ENCODE measurements at regions not wholly inside any gene's neighbourhood (a gene's known extent, or its start where the extent isn't known, plus 50 kb on each side); places are given as distances from the start of the nearest gene placed in this dataset.

DNA sequence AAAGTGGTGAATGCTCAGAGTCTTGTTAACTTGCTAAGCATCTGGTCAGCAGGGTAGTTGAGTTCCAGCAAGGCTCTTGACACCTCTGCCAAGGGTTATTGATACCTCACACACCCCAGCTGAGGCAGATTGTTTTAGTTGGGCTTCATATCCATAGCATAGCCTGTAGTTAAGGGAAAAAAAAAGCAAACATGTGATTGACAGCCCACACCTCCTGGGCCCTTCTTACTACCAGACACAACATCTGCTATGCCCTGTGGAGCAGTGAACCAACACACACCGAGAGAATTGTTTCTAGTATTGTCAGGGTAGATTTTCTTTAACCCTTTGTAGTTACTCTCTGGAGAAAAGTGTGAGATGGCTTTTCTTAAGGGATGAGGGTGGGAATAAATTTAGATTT is 697.0 kb upstream of the POU3F2 start:
- no peak overlapping the region for H3K27ac ChIP-seq
- TF ChIP-seq, protein P1, sequence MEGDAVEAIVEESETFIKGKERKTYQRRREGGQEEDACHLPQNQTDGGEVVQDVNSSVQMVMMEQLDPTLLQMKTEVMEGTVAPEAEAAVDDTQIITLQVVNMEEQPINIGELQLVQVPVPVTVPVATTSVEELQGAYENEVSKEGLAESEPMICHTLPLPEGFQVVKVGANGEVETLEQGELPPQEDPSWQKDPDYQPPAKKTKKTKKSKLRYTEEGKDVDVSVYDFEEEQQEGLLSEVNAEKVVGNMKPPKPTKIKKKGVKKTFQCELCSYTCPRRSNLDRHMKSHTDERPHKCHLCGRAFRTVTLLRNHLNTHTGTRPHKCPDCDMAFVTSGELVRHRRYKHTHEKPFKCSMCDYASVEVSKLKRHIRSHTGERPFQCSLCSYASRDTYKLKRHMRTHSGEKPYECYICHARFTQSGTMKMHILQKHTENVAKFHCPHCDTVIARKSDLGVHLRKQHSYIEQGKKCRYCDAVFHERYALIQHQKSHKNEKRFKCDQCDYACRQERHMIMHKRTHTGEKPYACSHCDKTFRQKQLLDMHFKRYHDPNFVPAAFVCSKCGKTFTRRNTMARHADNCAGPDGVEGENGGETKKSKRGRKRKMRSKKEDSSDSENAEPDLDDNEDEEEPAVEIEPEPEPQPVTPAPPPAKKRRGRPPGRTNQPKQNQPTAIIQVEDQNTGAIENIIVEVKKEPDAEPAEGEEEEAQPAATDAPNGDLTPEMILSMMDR (conservative IDR thresholded peaks at IDR 0.05), result no peak

- no peak overlapping the region for H3K27ac ChIP-seq
- TF ChIP-seq, protein P1 (conservative IDR thresholded peaks at IDR 0.05), result no peak
Measured at GRCh38 chr6:98142839-98143238, 691.5 kb upstream of the POU3F2 start.

DNA sequence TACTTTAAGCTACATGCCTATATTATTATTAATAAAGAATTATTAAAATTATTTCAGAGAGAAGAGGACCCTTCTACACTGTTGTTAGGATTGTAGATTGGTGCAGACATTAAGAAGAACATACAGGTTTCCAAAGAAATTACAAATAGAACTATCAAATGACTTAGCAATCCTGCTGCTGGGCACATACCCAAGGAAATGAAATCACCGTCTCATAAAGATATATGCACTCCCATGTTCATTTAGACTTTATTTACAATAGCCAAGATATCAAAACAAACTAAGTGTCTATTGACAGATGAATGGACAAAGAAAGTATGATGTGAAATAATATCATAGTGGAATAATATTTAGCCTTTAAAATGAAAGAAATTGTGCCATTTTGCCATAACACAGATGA is 687.7 kb upstream of the POU3F2 start:
- TF ChIP-seq, protein P1 (conservative IDR thresholded peaks at IDR 0.05), result no peak
- no peak overlapping the region for H3K27ac ChIP-seq

- TF ChIP-seq, protein P1 (conservative IDR thresholded peaks at IDR 0.05), result no peak
- H3K27ac ChIP-seq, result no peak overlapping the region
Measured at GRCh38 chr6:98156580-98156979, 677.8 kb upstream of the POU3F2 start.

- H3K27ac ChIP-seq, result no peak overlapping the region
- TF ChIP-seq, protein P1 (conservative IDR thresholded peaks at IDR 0.05), result no peak
Measured at GRCh38 chr6:98179606-98180005, 654.8 kb upstream of the POU3F2 start.

DNA sequence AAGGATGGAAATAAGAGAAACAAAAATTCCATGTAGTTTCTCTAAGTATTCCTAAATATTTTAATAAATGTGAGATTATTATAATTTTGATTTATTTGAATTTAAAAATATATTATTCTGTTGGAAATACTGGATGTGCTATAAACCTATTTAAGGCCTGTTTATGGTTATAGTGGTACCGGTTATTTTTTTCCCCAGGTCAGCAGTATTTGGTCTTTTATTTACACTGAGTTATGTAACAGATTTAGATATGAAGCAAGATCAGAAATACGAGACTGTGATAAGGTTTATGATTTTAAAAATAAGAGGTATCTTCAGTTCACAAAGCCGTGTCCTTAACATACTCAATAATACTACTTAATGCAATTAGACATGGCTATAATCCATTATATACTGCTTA is 634.3 kb upstream of the POU3F2 start:
- TF ChIP-seq, protein P1 (conservative IDR thresholded peaks at IDR 0.05), result no peak
- H3K27ac ChIP-seq, result no peak overlapping the region

DNA sequence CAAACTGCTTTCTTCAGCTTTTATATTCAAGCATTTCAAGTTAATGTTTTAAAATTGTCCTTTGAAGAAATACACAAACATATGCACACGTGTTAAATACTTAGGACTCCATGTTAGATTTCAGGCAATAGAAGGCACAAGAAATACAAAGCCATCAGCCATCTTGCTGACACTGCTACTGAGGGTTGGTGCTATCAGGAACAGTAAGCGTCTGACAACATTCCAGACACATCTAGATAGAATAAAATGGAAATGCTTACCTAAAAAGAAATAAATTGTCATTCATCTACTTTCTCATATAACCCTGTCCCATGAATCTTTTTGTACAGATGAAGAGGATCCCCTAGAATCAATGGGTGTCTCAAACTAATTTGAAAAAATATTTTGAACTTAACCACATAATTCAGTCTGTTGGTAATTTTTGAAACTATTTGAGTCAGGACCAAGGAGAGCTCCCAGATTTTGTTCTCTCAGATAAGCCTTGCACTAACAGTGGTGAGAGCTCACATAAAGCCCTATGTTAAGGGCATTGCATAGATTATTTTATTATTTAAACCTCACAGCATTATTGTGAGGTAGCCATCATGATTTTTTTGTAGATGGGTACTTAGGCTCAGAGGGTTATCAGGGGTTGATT is 631.1 kb upstream of the POU3F2 start:
- no peak overlapping the region for H3K27ac ChIP-seq
- TF ChIP-seq, protein P1 (conservative IDR thresholded peaks at IDR 0.05), result no peak
